ENCODE measurements at regions not wholly inside any gene's neighbourhood (a gene's known extent, or its start where the extent isn't known, plus 50 kb on each side); places are given as distances from the start of the nearest gene placed in this dataset.

DNA sequence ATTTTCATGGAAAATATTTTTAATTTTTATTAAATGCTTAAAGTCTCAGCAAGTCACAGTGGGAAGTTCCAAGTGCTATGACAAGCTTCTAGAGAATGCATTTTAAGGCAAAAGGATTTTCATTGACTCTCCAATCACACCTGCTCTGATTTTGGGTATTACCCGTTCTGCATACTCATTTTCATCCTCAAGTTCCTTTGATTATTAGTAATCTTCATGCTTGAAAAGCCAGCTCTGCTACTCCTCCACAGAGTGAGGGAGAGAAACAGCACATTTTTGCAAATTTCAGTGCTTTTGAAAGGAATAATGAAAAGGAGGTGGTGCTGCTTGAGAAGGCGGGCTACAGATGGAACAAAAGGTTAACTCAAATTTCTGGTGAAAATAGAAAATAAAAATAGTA is 450.7 kb downstream of the NSUN3 start:
- DNase-seq: no peak

DNA sequence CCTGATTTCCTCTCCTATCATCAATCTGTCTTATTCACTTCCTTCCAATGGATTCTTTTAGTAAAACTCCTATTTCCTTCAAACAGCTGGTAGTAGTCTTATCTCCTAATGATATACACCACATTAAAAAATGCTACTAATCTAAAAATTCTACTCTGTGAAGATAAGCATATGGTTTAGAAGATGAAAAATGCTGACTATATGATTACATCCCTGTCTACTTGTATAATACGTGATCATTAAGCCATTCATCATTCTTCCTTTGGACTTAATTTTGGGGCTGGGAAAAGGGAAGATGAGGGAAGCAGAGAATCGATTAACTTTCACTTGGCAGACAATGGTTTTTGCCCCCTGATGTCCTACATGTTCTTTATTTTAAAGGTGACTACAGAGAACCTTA is 453.1 kb downstream of the NSUN3 start:
- no peak for DNase-seq

- no peak for DNase-seq
These were observed 457.5 kb downstream of the NSUN3 start for GRCh38 chr3:94520364-94520763.

DNA sequence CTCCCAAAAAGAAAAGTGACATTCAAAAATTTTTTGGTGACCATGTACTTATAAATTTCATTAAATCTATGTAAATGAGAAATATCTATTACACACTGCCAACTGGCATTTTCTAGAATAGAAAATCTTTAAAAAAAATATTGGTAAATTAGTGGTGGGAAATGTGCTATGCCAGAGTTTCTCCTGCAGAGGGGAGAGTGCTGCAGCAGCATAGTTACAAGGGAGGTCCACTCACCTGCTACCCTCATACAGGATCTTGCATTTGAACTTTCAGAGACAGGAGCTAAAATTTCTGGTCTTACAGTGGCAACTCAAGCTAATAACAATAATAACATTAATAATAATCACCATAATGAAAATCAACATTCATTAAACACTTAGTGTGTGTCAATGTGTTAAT is 459.6 kb downstream of the NSUN3 start:
- DNase-seq: no peak

GRCh38 chr3:94524102-94524919 is 461.4 kb downstream of the NSUN3 start:
- DNase-seq: no peak

- no peak for DNase-seq
These were observed 462.2 kb downstream of the NSUN3 start for GRCh38 chr3:94525043-94525442.

GRCh38 chr3:94529816-94530215 is 467.0 kb downstream of the NSUN3 start:
- DNase-seq: no peak

- no peak for DNase-seq
These were observed 470.1 kb downstream of the NSUN3 start for GRCh38 chr3:94532951-94533350.

DNA sequence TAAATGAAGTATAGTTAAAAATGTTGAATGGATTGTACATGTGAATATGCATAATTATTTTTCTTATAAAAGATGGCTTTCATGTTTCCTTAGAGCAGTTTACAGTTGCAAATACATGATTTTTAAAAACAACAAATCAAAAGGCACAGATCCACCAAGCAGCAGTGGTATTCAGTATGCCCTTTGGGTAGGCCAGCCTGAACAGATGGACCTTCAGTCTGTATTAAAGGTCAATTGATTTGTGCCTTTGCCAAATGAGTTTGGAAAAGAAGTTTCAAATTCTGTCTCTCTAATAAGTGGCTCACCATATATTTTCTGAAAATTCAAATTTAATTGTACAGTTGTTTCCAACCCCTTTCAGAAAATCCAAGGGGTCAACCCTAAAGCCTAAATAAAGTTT is 477.1 kb downstream of the NSUN3 start:
- no peak for DNase-seq

DNA sequence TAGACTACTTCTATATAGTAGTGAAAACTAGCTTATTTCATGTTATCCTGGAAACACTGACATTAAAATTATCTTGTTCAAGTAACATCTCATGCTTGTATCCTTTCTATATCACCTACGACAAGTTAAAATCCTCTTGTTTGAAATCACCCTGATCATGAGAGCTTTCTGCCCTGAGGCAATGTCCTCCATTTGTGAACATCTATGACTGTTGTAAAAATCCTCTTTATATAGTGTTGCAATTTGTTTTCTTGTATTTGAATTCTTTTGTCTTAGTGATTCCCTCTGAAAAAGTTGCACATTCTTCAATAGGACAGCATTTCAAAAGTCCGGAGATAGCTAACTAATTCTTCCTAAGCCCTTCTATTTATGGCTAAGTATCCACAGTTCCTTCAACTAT is 480.3 kb downstream of the NSUN3 start:
- no peak for DNase-seq

DNA sequence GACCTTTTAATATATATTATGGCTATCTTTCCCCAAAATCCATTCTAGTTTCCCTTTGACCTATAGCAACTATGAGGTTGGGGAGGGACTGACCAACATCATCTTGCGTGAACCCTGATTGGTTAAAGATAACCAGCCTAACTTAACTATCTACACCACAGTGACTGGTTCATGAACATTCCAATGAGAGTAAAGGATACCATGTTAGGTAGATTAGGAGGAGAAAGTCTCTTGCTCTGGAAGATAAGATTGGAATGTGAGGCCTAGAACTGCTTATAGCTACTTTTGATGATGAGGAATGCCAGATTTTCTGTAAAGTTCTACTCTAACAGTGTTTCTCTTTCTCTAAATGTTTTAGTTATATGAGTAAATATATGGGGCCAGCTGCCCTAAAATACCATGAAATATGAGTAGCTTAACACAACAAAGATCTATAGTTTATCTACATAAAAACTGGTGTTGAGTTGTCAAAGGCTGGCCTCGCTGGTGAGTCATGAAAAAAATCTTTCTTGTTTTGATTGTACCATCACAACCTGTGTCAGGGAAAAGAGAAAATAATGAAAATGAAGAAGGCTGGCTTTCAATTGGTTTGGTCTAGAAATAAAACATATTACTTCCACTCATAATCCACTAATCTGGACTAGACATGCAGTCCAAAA is 481.4 kb downstream of the NSUN3 start:
- no peak for DNase-seq

DNA sequence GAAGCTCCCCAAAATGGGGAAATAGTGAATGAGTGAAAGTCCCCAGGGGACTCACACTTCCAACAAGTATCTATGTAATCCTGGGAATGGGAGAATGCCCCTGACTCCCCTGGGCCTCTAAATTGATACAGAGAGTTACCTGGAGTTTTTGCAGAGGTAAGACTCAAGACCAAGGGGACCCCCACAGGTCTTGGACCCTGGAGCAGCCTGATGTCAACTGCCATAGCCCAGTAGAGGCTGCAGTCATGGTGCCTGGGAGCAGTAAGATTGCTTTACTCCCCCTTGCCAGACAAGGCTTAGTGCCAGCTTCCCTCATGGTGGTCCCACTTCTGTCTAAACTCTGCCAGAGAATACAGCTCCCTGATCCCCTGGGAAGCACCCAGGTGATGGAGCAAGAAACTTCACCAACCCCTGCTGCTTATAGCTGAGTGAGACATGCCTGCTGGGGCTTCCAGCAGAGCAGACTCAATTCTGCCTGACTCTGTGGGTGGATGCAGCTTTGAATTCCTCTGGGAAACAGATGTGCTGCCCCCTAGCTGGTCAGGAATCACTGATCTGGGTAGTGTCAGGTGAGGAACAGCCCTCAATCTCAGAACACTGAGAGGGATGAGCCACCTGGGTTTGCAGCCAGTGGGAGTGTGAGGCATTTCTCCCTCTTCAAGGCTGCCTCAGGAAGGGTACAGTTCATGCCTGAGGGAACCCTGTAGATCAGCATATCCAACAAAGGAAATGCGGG is 485.9 kb downstream of the NSUN3 start:
- no peak for DNase-seq

DNA sequence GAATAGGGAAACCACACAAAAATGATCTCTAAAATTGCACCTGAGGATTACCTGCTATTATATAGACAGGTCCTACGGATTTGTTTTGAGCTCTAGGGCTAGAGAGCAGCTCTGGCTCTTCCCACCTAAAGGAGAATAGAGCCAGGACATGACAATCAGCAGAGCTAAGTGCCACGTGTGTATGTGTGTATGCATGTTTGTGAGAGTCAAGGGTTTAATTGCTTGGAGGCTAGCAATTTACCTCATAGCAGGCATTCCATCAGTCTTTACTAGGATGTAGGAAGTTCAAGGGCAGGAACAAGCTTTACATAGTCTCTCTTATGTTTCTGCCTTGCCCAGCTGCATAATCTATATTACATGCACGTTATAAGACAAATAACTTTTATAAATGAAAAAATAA is 498.2 kb downstream of the NSUN3 start:
- no peak for DNase-seq

GRCh38 chr3:94564247-94564646 is 501.4 kb downstream of the NSUN3 start:
- no peak for DNase-seq

GRCh38 chr3:94568041-94568440 is 505.2 kb downstream of the NSUN3 start:
- no peak for DNase-seq

- no peak for DNase-seq
These were observed 510.5 kb downstream of the NSUN3 start for GRCh38 chr3:94573337-94573736.

- DNase-seq: no peak
These were observed 524.4 kb downstream of the NSUN3 start for GRCh38 chr3:94587291-94587690.

DNA sequence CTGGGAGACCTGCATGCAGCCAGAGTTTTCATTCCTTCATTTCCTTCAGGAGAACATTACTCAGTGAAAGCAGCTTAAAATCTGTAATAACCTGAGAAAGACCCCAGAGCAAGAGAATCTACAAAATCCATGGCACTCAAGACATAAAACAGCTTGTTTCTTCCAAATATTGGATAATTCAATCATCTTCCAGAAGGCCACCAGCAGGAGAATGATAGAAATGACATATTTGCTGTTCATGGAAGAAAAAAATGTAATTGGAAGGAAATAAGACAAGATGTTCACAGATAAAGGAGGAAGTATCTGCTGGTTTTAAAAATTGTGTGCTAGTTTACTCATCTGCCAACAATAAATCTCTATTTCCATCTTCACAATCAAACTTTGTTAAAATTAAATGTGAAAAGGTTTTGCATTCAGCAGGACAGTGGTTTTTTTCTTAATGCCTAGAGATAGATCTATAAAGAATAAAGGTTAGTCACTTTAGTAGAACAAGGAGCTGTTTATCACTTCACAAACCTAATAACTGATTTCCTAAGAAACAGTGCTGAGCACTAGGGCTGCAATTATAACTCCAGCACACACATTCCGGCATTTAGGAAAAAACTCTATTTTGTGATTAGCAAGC is 530.8 kb downstream of the NSUN3 start:
- no peak for DNase-seq

- no peak for DNase-seq
These were observed 533.3 kb downstream of the NSUN3 start for GRCh38 chr3:94596141-94596540.

- no peak for DNase-seq
These were observed 534.2 kb downstream of the NSUN3 start for GRCh38 chr3:94596887-94597566.

DNA sequence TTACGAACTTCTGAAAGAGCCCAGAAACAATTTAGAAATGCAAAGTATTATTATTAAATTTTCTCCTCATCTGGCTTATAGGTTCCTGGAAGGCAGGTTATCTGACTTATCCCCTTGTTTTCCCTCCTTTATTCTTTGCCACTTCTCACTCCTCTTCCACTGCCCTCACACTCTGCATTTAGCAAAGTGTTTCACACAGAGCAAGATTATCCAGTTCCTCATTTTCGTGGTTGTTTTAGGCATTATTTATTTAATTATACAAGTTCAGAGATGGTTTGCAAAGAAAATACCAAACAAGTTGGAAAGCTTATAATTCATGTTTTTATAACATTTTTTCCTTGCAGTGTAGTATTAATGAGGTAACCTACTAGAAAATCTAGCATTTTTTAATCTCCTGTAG is 544.9 kb downstream of the NSUN3 start:
- DNase-seq: no peak

- no peak for DNase-seq
These were observed 547.0 kb downstream of the NSUN3 start for GRCh38 chr3:94609908-94610307.

DNA sequence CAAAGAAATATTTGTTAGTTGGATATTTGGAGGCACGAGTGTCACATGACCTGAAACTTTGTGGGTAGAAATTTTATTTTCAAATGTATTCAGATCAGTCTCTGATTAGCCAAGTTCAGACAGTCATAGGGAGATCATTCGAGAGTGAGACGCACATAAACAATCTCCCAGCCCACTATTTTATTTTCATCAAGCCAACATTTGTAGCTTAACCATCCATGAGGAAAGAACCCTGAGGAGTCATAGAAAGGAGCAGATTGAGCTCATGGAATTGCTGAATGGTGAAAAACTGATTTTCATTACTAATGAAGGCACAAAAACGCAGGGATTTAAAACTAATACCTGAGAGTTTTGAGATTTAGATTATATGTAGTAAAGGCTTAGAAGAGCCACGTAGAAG is 548.7 kb downstream of the NSUN3 start:
- DNase-seq: no peak
